Colonic mucosa (tissue), 4 donors: ENCODE measurements at regions not wholly inside any gene's neighbourhood (a gene's known extent, or its start where the extent isn't known, plus 50 kb on each side); places are given as distances from the start of the nearest gene placed in this dataset.

ENCODE experiments used
- DNase-seq: peaks from one replicate; pipeline ENCODE4 v3.0.0-alpha.2; 2020
- H3K27ac ChIP-seq: fragments of 200-600 bp; one replicate; pipeline ENCODE4 v1.8.0; 2021
- H3K27me3 ChIP-seq: fragments of 200-600 bp; one replicate; pipeline ENCODE4 v1.8.0; 2021
- H3K36me3 ChIP-seq: fragments of 200-600 bp; one replicate; pipeline ENCODE4 v1.8.0; 2021
- H3K4me1 ChIP-seq: fragments of 200-600 bp; one replicate; pipeline ENCODE4 v1.8.0; 2021; ENCODE audit warnings: mild to moderate bottlenecking
- H3K4me3 ChIP-seq: fragments of 200-600 bp; one replicate; pipeline ENCODE4 v1.8.0; 2021
- H3K9ac ChIP-seq, 2 donors: one replicate each; pipeline ENCODE4 v1.7.0; 2013; ENCODE audit warnings: control low read depth in 2 of 2, low read depth in 2 of 2, low read length in 2 of 2
- H3K9me3 ChIP-seq: fragments of 200-600 bp; one replicate; pipeline ENCODE4 v1.8.0; 2021
- intact Hi-C: fragments of 100-400 bp; cut with DNase I; formaldehyde crosslinking; loops from one replicate; pipeline ENCODE4 v1.14.1; 2022
- TF ChIP-seq, protein P1 (sequence below): fragments of 200-600 bp; IDR thresholded peaks from one replicate; pipeline ENCODE4 v1.8.0; 2022; ENCODE audit warnings: antibody characterized with exemption, mild to moderate bottlenecking
- donor health status: healthy.
- donor health status: DM: no; HTN: no; CAD: no.
- donor health status: DM: no; HTN: no; CAD: no.

DNA sequence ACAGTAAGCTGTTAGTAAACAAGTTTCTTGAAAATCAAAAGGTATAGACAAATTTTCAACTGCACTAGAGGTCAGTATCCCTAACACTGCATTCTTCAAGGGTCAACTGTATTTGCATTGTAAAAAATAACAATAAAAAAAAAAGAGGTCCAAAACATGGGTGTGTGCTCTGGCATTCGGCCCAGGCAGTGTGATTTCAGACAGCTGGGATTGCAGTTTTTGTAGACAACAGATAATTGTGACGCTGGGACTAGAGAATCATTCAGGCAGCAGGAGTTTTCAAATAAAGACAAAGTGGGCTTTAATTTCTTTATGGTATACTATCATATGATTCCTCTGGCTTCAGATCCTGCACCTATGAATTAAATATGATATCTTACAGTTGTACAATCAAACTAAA lies 543.2 kb upstream of the SEMA3D start:
- intact Hi-C loops, result no loop called here
- DNase-seq, result no peak
- no peaks in the 10 kb centered on the region for H3K9me3 ChIP-seq
- H3K9ac ChIP-seq, result no peak overlapping the region
- H3K4me1 ChIP-seq, result no peaks in the 10 kb centered on the region
- H3K36me3 ChIP-seq, result no peaks in the 10 kb centered on the region
- no peaks in the 10 kb centered on the region for H3K27me3 ChIP-seq
- H3K4me3 ChIP-seq, result no peak overlapping the region
- H3K27ac ChIP-seq, result no peak overlapping the region
- TF ChIP-seq, protein P1, sequence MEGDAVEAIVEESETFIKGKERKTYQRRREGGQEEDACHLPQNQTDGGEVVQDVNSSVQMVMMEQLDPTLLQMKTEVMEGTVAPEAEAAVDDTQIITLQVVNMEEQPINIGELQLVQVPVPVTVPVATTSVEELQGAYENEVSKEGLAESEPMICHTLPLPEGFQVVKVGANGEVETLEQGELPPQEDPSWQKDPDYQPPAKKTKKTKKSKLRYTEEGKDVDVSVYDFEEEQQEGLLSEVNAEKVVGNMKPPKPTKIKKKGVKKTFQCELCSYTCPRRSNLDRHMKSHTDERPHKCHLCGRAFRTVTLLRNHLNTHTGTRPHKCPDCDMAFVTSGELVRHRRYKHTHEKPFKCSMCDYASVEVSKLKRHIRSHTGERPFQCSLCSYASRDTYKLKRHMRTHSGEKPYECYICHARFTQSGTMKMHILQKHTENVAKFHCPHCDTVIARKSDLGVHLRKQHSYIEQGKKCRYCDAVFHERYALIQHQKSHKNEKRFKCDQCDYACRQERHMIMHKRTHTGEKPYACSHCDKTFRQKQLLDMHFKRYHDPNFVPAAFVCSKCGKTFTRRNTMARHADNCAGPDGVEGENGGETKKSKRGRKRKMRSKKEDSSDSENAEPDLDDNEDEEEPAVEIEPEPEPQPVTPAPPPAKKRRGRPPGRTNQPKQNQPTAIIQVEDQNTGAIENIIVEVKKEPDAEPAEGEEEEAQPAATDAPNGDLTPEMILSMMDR, result no peak

DNA sequence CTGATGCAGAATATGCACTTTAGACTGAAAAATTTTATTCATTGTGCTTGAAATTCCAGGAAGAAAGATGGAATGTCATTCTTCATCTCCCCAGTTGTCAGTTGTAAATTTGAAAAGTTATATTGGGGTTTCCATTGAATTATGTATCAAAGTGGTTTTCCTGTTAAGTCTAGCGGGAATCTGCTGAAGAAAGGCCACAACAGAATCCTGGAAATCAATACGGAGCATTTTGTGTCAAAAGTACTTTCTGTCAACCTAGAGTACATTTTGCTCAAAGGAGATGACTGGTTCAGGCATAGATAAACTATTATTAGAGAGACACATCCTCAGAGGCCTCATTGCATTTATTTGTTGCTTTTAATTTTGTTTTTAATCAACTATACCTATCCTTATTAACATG lies 538.2 kb upstream of the SEMA3D start:
- Histone ChIP-seq H3K9ac (no peak overlapping the region), H3K36me3 (no peaks in the 10 kb centered on the region), H3K4me3 (no peak overlapping the region), H3K27me3 (no peaks in the 10 kb centered on the region), H3K27ac (no peak overlapping the region), H3K9me3 (no peaks in the 10 kb centered on the region), H3K4me1 (no peaks in the 10 kb centered on the region)
- intact Hi-C loops, result no loop called here
- DNase-seq, result no peak
- TF ChIP-seq, protein P1, result no peak

DNA sequence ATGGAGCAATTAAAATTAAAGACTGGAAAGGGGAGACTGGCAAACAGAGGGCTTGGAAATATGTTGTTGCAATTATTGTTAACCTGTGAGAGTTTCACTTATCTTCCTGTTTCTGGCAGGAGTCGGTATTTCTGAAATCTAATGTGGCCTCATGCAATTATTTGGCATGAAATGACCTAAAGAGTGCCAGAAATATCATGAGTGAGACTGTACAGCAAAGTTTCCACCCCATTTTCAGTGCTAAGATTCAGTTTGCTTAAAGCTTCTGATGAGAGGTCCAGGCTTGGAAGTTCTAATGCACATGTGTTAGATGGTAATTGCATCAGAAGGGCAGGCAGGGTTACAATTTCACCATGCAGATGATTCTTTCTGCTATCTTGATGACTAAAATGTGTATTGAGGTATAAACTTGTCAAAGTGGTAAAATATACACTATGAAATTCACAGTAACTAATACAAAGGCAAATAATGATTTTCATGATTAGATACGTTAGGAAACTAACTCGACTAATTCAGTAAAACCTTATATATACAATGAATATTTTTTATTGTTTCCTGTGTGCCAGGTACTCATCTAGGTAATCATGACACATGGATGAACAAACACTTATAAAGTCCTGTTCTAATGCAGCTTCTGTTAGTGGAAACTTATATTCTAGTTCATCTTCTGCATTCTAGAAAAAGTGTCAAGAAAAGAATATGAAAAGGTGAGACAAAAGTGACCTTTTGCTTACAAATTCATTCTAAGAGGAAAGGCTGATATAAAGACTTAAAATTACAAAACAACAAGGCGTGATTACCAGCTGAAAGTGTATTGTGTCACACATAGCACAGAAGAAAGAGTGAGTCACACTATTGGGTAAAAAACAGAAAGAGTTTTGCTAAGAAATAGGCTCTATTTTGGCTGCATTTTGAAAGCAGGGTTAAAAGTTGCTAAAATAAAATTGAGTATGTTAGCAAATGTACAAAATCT lies 533.4 kb upstream of the SEMA3D start:
- Histone ChIP-seq H3K27me3 (no peaks in the 10 kb centered on the region), H3K9ac (no peak overlapping the region), H3K4me3 (no peak overlapping the region), H3K27ac (no peak overlapping the region), H3K4me1 (no peaks in the 10 kb centered on the region), H3K36me3 (no peaks in the 10 kb centered on the region), H3K9me3 (no peaks in the 10 kb centered on the region)
- no peak for DNase-seq
- TF ChIP-seq, protein P1, result no peak
- intact Hi-C loops, result no loop called here

DNA sequence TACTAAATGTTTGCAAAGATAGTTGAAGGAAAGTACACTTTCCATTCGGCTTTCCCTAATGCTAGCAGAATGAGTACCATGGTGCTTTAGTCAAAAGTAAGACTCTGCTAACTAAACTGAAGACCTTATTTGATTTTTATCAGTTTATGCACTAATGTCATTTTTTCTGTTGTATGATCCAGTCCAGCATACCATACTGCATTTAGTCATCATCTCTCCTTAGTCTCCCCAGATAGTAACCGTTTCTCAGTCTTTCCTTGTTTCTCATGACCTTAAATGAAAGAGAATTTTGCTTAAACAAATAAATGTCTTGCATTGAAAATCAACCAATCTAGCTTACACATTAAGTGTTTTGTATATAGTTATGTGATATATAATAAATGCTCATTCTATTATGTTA lies 529.5 kb upstream of the SEMA3D start:
- H3K27ac ChIP-seq, result no peak overlapping the region
- intact Hi-C loops, result no loop called here

DNA sequence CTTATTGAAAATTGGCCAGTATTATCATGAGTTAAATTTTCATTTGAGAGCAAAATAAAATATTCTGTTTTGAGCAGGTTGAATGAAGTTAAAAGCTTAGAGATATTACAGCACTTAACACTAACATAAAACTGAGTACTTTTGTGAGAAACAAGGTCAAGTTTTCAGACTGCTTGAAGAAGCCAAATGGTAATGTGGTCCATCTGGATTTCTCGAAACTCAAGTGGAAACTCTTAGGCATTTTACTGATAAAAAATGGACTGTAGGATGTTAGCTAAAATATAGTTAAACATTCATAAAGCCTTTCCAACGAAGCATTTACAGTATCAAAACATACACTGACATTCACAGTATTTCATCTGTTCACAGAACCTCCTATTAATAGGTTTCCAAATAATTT lies 528.1 kb upstream of the SEMA3D start:
- Histone ChIP-seq H3K27ac (no peak overlapping the region), H3K9me3 (no peaks in the 10 kb centered on the region), H3K4me1 (no peaks in the 10 kb centered on the region), H3K4me3 (no peak overlapping the region), H3K27me3 (no peaks in the 10 kb centered on the region), H3K36me3 (no peaks in the 10 kb centered on the region), H3K9ac (no peak overlapping the region)
- DNase-seq, result no peak
- TF ChIP-seq, protein P1, result no peak
- intact Hi-C loops, result no loop called here

More for the DNA sequence above, 529.5 kb upstream of the SEMA3D start:
- Histone ChIP-seq H3K36me3 (no peaks in the 10 kb centered on the region), H3K9ac (no peak overlapping the region), H3K9me3 (no peaks in the 10 kb centered on the region), H3K4me1 (no peaks in the 10 kb centered on the region), H3K4me3 (no peak overlapping the region), H3K27me3 (no peaks in the 10 kb centered on the region)
- no peak for DNase-seq
- TF ChIP-seq, protein P1, result no peak
